H1 (cell line): ENCODE measurements at regions not wholly inside any gene's neighbourhood (a gene's known extent, or its start where the extent isn't known, plus 50 kb on each side); places are given as distances from the start of the nearest gene placed in this dataset.

Experiments used
- CHD1 ChIP-seq: IDR thresholded peaks from 2 replicates; pipeline ENCODE4 v1.6.1; 2012; ENCODE audit warnings: low read depth, low read length, improper control_type of control experiment
- CTCF ChIP-seq, 3 experiments: IDR thresholded peaks; 1 replicate in 2 of 3; 2 replicates in 1 of 3; pipeline versions ENCODE4 v1.5.1 to v1.6.1; 2011; ENCODE audit warnings: low read length in 3 of 3, mild to moderate bottlenecking in 3 of 3, inconsistent platforms in 2 of 3, low read depth in 1 of 3, moderate library complexity in 1 of 3; ENCODE audit not compliant: insufficient read depth in 1 of 3; ENCODE audit errors: control extremely low read depth in 1 of 3
- EP300 ChIP-seq, 2 experiments: IDR thresholded peaks; 1 replicate in 1 of 2; 2 replicates in 1 of 2; pipeline ENCODE4 v1.6.1; 2011 to 2012; ENCODE audit warnings: low read depth in 2 of 2, low read length in 2 of 2, mild to moderate bottlenecking in 2 of 2, borderline replicate concordance in 1 of 2, inconsistent platforms in 1 of 2, moderate library complexity in 1 of 2
- HDAC2 ChIP-seq, 2 experiments: fragments of 300-600 bp in 1 of 2; sonication (generic) in 1 of 2; IDR thresholded peaks; 2 replicates each; pipeline ENCODE4 v1.6.1; 2011 to 2012; ENCODE audit warnings: low read depth in 2 of 2, low read length in 2 of 2, mild to moderate bottlenecking in 2 of 2, moderate library complexity in 2 of 2, borderline replicate concordance in 1 of 2, inconsistent platforms in 1 of 2
- POLR2A ChIP-seq, 2 experiments: IDR thresholded peaks; 1 replicate in 1 of 2; 2 replicates in 1 of 2; pipeline ENCODE4 v1.6.1; 2011; ENCODE audit warnings: low read depth in 2 of 2, low read length in 2 of 2, mild to moderate bottlenecking in 2 of 2; ENCODE audit errors: control extremely low read depth in 1 of 2
- POLR2AphosphoS5 ChIP-seq: IDR thresholded peaks from 2 replicates; pipeline ENCODE4 v1.6.1; 2011; ENCODE audit warnings: low read depth, low read length
- RAD21 ChIP-seq, 2 experiments: IDR thresholded peaks in 1 of 2; conservative IDR thresholded peaks in 1 of 2; 2 replicates each; pipeline ENCODE4 v1.6.1; 2011; ENCODE audit warnings: low read depth in 2 of 2, low read length in 2 of 2, improper control_type of control experiment in 1 of 2, inconsistent platforms in 1 of 2, mild to moderate bottlenecking in 1 of 2, moderate library complexity in 1 of 2
- RFX5 ChIP-seq: IDR thresholded peaks from 2 replicates; pipeline ENCODE4 v1.6.1; 2011; ENCODE audit warnings: low read depth, low read length, improper control_type of control experiment, borderline replicate concordance
- RXRA ChIP-seq: IDR thresholded peaks from 2 replicates; pipeline ENCODE4 v1.6.1; 2011; ENCODE audit warnings: low read depth, mild to moderate bottlenecking, low read length, moderate library complexity; ENCODE audit not compliant: insufficient read depth
- SIX5 ChIP-seq: IDR thresholded peaks from 2 replicates; pipeline ENCODE4 v1.6.1; 2011; ENCODE audit warnings: mild to moderate bottlenecking, low read depth, low read length
- TAF1 ChIP-seq: IDR thresholded peaks from 2 replicates; pipeline ENCODE4 v1.6.1; 2011; ENCODE audit warnings: mild to moderate bottlenecking, low read depth, low read length

DNA sequence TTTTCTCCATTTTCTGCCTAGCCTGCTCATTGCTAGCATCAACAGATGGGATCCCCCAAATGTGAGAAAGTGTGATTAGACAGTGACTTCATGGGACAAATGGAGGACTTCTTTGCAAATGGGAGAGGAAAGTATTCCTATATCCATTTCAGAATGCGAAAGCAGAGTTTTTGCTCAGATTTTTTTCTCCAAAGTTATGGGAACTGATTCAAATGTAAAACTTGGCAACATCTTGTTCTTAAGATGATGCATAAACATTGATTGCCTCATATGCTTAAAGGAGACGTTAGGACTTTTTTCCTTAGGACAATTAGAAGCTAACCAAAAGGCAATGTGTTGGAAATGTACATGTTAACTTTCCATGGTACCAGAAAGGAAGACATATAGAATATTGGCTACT, 704.3 kb upstream of the ZNF608 start:
- TF ChIP-seq CHD1 (no peak), CTCF (IDR thresholded peaks at IDR 0.05; ENCODE audit: control extremely low read depth in 1 of 3, insufficient read depth in 1 of 3, low read depth in 1 of 3, low read length in 3 of 3) (no peak), RFX5 (no peak), HDAC2 (IDR thresholded peaks at IDR 0.05; ENCODE audit: borderline replicate concordance in 1 of 2, low read depth in 2 of 2, low read length in 2 of 2) (no peak), EP300 (IDR thresholded peaks at IDR 0.05; ENCODE audit: borderline replicate concordance in 1 of 2, low read depth in 2 of 2, low read length in 2 of 2) (no peak), POLR2A (IDR thresholded peaks at IDR 0.05; ENCODE audit: control extremely low read depth in 1 of 2, low read depth in 2 of 2, low read length in 2 of 2) (no peak), RXRA (no peak), RAD21 (IDR thresholded peaks at IDR 0.05 in 1 of 2, conservative IDR thresholded peaks at IDR 0.05 in 1 of 2; ENCODE audit: low read depth in 2 of 2, low read length in 2 of 2) (no peak), SIX5 (no peak), TAF1 (no peak), POLR2AphosphoS5 (no peak)
